Neural cell (in vitro differentiated cells): ENCODE measurements at regions not wholly inside any gene's neighbourhood (a gene's known extent, or its start where the extent isn't known, plus 50 kb on each side); places are given as distances from the start of the nearest gene placed in this dataset.
"Not testable (repeated sequence)": the region's sequence is repeated elsewhere in the genome, so short reads cannot be mapped to it uniquely, and the experiment has no call there.

ENCODE experiments used
- H2AFZ ChIP-seq: fragments of 200-600, 300-800 bp; sonication (generic), shearing (Covaris generic); 2 replicates; pipeline ENCODE4 v1.6.0; 2014; ENCODE audit warnings: low read depth, mild to moderate bottlenecking, antibody characterized with exemption, low read length, moderate library complexity
- H3F3A ChIP-seq: fragments of 200-600 bp; shearing (Covaris generic); 2 replicates; pipeline ENCODE4 v1.6.1; 2016; ENCODE audit warnings: mild to moderate bottlenecking, moderate library complexity, mixed read lengths, antibody characterized with exemption, low read length; ENCODE audit not compliant: insufficient read depth, poor library complexity, severe bottlenecking
- H3K27ac ChIP-seq: fragments of 200-600, 300-800 bp; sonication (generic), shearing (Covaris generic); 2 replicates; pipeline ENCODE4 v1.5.1; 2014; ENCODE audit warnings: mild to moderate bottlenecking, low read length, moderate library complexity
- H3K27me3 ChIP-seq: fragments of 300-800, 200-600 bp; sonication (generic), shearing (Covaris generic); 2 replicates; pipeline ENCODE4 v1.6.0; 2014; ENCODE audit warnings: mild to moderate bottlenecking, low read depth, low read length, moderate library complexity; ENCODE audit not compliant: insufficient read depth
- H3K36me3 ChIP-seq: fragments of 300-800, 200-600 bp; sonication (generic), shearing (Covaris generic); 2 replicates; pipeline ENCODE4 v1.5.1; 2014; ENCODE audit warnings: mild to moderate bottlenecking, antibody characterized with exemption, low read length, moderate library complexity; ENCODE audit not compliant: insufficient read depth
- H3K4me2 ChIP-seq: fragments of 300-800, 200-600 bp; sonication (generic), shearing (Covaris generic); 2 replicates; pipeline ENCODE4 v1.6.0; 2014; ENCODE audit warnings: mild to moderate bottlenecking, low read length
- H3K4me3 ChIP-seq: fragments of 300-800, 200-600 bp; sonication (generic), shearing (Covaris generic); 2 replicates; pipeline ENCODE4 v1.5.1; 2014; ENCODE audit warnings: mild to moderate bottlenecking, low read length, moderate library complexity
- H3K79me2 ChIP-seq: fragments of 200-600 bp; shearing (Covaris generic); replicated peaks from 2 replicates; pipeline ENCODE4 v1.6.0; 2014; ENCODE audit warnings: mild to moderate bottlenecking, low read length, moderate library complexity; ENCODE audit not compliant: insufficient read depth
- H3K9ac ChIP-seq: fragments of 300-800, 200-600 bp; sonication (generic), shearing (Covaris generic); 2 replicates; pipeline ENCODE4 v1.6.1; 2016; ENCODE audit warnings: mild to moderate bottlenecking, low read length, mixed read lengths
- H3K9me2 ChIP-seq: fragments of 200-600 bp; shearing (Covaris generic); 2 replicates; pipeline ENCODE4 v1.6.1; 2016; ENCODE audit warnings: mild to moderate bottlenecking, low read length, mixed read lengths; ENCODE audit not compliant: insufficient read depth
- H3K9me3 ChIP-seq: fragments of 200-600, 300-800 bp; sonication (generic), shearing (Covaris generic); 2 replicates; pipeline ENCODE4 v1.6.1; 2016; ENCODE audit warnings: mild to moderate bottlenecking, mixed run types, low read length, moderate library complexity, mixed read lengths
- H4K20me1 ChIP-seq: fragments of 200-600 bp; shearing (Covaris generic); 2 replicates; pipeline ENCODE4 v1.6.1; 2016; ENCODE audit warnings: mild to moderate bottlenecking, mixed run types; ENCODE audit not compliant: insufficient read depth
- CTCF ChIP-seq: fragments of 450-650 bp; IDR thresholded peaks from 2 replicates; pipeline ENCODE4 v1.5.1; 2014; ENCODE audit warnings: antibody characterized with exemption, mild to moderate bottlenecking, moderate library complexity; ENCODE audit not compliant: poor library complexity, severe bottlenecking
- EP300 ChIP-seq: fragments of 450-650 bp; conservative IDR thresholded peaks from 2 replicates; pipeline ENCODE4 v1.6.1; 2014; ENCODE audit warnings: antibody characterized with exemption, mild to moderate bottlenecking, moderate library complexity; ENCODE audit not compliant: poor library complexity, severe bottlenecking
- EZH2 ChIP-seq: fragments of 200-600, 300-800 bp; shearing (Covaris generic), sonication (generic); IDR thresholded peaks from 2 replicates; pipeline ENCODE4 v1.6.1; 2014; ENCODE audit warnings: antibody characterized with exemption, low read length, borderline replicate concordance, mild to moderate bottlenecking; ENCODE audit not compliant: insufficient read depth, poor library complexity, severe bottlenecking
- MXI1 ChIP-seq: fragments of 450-650 bp; conservative IDR thresholded peaks from 2 replicates; pipeline ENCODE4 v1.6.1; 2014; ENCODE audit warnings: antibody characterized with exemption, mild to moderate bottlenecking; ENCODE audit not compliant: poor library complexity, severe bottlenecking
- POLR2AphosphoS5 ChIP-seq: IDR thresholded peaks from 2 replicates; pipeline ENCODE4 v1.6.1; 2012
- RAD21 ChIP-seq: fragments of 450-650 bp; conservative IDR thresholded peaks from 2 replicates; pipeline ENCODE4 v1.6.1; 2014; ENCODE audit warnings: antibody characterized with exemption, mild to moderate bottlenecking, moderate library complexity
- SMC3 ChIP-seq: fragments of 450-650 bp; conservative IDR thresholded peaks from 2 replicates; pipeline ENCODE4 v1.6.1; 2014; ENCODE audit warnings: antibody characterized with exemption, mild to moderate bottlenecking, moderate library complexity; ENCODE audit not compliant: poor library complexity
- TAF1 ChIP-seq: IDR thresholded peaks from 2 replicates; pipeline ENCODE4 v1.6.1; 2012; ENCODE audit warnings: low read depth
- TF ChIP-seq, protein P1 (sequence below): IDR thresholded peaks from 2 replicates; pipeline ENCODE4 v1.6.1; 2012; ENCODE audit warnings: borderline replicate concordance

- no peak overlapping the region for H3K27ac ChIP-seq
Measured at GRCh38 chrX:122219735-122220134, 964.3 kb upstream of the GRIA3 start.

GRCh38 chrX:122220644-122221373 lies 963.3 kb upstream of the GRIA3 start:
- H3F3A ChIP-seq = no peaks in the 10 kb centered on the region
- H3K9ac ChIP-seq = no peak overlapping the region
- no peak for TF ChIP-seq EZH2
- no peak for TF ChIP-seq TAF1
- TF ChIP-seq, protein P1, sequence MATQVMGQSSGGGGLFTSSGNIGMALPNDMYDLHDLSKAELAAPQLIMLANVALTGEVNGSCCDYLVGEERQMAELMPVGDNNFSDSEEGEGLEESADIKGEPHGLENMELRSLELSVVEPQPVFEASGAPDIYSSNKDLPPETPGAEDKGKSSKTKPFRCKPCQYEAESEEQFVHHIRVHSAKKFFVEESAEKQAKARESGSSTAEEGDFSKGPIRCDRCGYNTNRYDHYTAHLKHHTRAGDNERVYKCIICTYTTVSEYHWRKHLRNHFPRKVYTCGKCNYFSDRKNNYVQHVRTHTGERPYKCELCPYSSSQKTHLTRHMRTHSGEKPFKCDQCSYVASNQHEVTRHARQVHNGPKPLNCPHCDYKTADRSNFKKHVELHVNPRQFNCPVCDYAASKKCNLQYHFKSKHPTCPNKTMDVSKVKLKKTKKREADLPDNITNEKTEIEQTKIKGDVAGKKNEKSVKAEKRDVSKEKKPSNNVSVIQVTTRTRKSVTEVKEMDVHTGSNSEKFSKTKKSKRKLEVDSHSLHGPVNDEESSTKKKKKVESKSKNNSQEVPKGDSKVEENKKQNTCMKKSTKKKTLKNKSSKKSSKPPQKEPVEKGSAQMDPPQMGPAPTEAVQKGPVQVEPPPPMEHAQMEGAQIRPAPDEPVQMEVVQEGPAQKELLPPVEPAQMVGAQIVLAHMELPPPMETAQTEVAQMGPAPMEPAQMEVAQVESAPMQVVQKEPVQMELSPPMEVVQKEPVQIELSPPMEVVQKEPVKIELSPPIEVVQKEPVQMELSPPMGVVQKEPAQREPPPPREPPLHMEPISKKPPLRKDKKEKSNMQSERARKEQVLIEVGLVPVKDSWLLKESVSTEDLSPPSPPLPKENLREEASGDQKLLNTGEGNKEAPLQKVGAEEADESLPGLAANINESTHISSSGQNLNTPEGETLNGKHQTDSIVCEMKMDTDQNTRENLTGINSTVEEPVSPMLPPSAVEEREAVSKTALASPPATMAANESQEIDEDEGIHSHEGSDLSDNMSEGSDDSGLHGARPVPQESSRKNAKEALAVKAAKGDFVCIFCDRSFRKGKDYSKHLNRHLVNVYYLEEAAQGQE = no peak
- no peak for TF ChIP-seq EP300
- no peak for TF ChIP-seq POLR2AphosphoS5
- no peak for TF ChIP-seq RAD21
- TF ChIP-seq MXI1 = no peak
- no peak for TF ChIP-seq SMC3
- no peak for TF ChIP-seq CTCF
- no peak overlapping the region for H3K4me2 ChIP-seq
- no peaks in the 10 kb centered on the region for H3K9me2 ChIP-seq
- no peaks in the 10 kb centered on the region for H3K9me3 ChIP-seq
- H3K4me3 ChIP-seq = no peak overlapping the region
- H3K27ac ChIP-seq = no peak overlapping the region
- H3K36me3 ChIP-seq = no peaks in the 10 kb centered on the region
- H3K27me3 ChIP-seq = no peaks in the 10 kb centered on the region
- no peaks in the 10 kb centered on the region for H3K79me2 ChIP-seq
- H2AFZ ChIP-seq = no peak overlapping the region
- no peaks in the 10 kb centered on the region for H4K20me1 ChIP-seq

More at GRCh38 chrX:122219735-122220134, 964.3 kb upstream of the GRIA3 start:
- Histone ChIP-seq H3K9me3 (no peaks in the 10 kb centered on the region), H4K20me1 (no peaks in the 10 kb centered on the region), H3F3A (no peaks in the 10 kb centered on the region), H3K36me3 (no peaks in the 10 kb centered on the region), H3K4me2 (no peak overlapping the region), H3K4me3 (no peak overlapping the region), H3K27me3 (no peaks in the 10 kb centered on the region), H2AFZ (no peak overlapping the region), H3K79me2 (no peaks in the 10 kb centered on the region), H3K9ac (no peak overlapping the region), H3K9me2 (no peaks in the 10 kb centered on the region)
- TF ChIP-seq POLR2AphosphoS5 (no peak), CTCF (no peak), MXI1 (no peak)

DNA sequence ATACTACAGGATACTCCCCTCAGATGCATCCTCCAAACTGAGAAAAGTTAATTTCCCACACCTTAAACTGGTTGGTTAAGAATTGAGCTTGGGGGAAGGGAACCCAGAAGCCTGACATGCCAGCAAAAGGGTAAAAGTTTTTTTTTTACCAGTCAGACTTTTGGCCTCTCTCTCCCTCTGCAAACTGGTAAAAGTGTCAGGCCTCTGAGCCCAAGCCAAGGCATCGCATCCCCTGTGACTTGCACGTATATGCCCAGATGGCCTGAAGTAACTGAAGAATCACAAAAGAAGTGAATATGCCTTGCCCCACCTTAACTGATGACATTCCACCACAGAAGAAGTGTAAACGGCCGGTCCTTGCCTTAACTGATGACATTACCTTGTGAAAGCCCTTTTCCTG lies 962.3 kb upstream of the GRIA3 start:
- H3K9me2 ChIP-seq, H3K4me3 ChIP-seq, H3K27me3 ChIP-seq, H2AFZ ChIP-seq, H3K9me3 ChIP-seq, H3K9ac ChIP-seq, H4K20me1 ChIP-seq, H3K4me2 ChIP-seq, H3K36me3 ChIP-seq, H3F3A ChIP-seq, H3K79me2 ChIP-seq, H3K27ac ChIP-seq: not testable (repeated sequence)

GRCh38 chrX:122224137-122224536 lies 959.9 kb upstream of the GRIA3 start:
- H3K9ac ChIP-seq, H3F3A ChIP-seq, H2AFZ ChIP-seq, H3K27me3 ChIP-seq, H4K20me1 ChIP-seq, H3K27ac ChIP-seq, H3K79me2 ChIP-seq, H3K4me3 ChIP-seq, H3K9me3 ChIP-seq, H3K36me3 ChIP-seq, H3K4me2 ChIP-seq, H3K9me2 ChIP-seq: not testable (repeated sequence)
